SK-N-SH (cell line): ENCODE measurements at regions not wholly inside any gene's neighbourhood (a gene's known extent, or its start where the extent isn't known, plus 50 kb on each side); places are given as distances from the start of the nearest gene placed in this dataset.

ENCODE experiments used
- CTCF ChIA-PET: fragments of 300-600, 350-600 bp; formaldehyde crosslinking; extraction: SDS; loops from one replicate; lab custom pipeline; 2021; lab: Yijun Ruan, JAX
- POLR2A ChIA-PET: fragments of 350-600 bp; sonication (Branson Sonifier 250); formaldehyde crosslinking; extraction: SDS; loops from one replicate; lab custom pipeline; 2020; ENCODE audit warnings: antibody characterized with exemption, inconsistent platforms; lab: Yijun Ruan, JAX
- DNase-seq: peaks from one replicate; pipeline ENCODE4 v3.0.0; 2012
- H2AFZ ChIP-seq: fragments of 200-600 bp; sonication (generic); 2 replicates; pipeline ENCODE4 v1.8.1; 2016; ENCODE audit warnings: antibody characterized with exemption, mild to moderate bottlenecking, low read depth
- H3F3A ChIP-seq: fragments of 200-600 bp; sonication (generic); replicated peaks from 2 replicates; pipeline ENCODE3; 2016; ENCODE audit warnings: antibody characterized with exemption, mild to moderate bottlenecking; ENCODE audit not compliant: insufficient read depth
- H3K27ac ChIP-seq, 2 experiments: fragments of 200-500 bp in 1 of 2; fragments of 200-600 bp in 1 of 2; sonication (Bioruptor generic) in 1 of 2; sonication (generic), shearing (Covaris generic) in 1 of 2; 2 replicates each; pipeline versions ENCODE4 v1.5.1 to v1.6.1; 2014 to 2016; ENCODE audit warnings: low read depth in 2 of 2, inconsistent platforms in 1 of 2, low read length in 1 of 2, mild to moderate bottlenecking in 1 of 2, mixed read lengths in 1 of 2
- H3K27me3 ChIP-seq: fragments of 200-600 bp; sonication (generic), shearing (Covaris generic); 2 replicates; pipeline ENCODE4 v1.6.1; 2016; ENCODE audit warnings: mixed run types; ENCODE audit not compliant: insufficient read depth
- H3K36me3 ChIP-seq, 2 experiments: fragments of 200-500 bp in 1 of 2; fragments of 200-600 bp in 1 of 2; sonication (Bioruptor generic) in 1 of 2; sonication (generic) in 1 of 2; replicated peaks in 1 of 2; 2 replicates each; pipeline versions ENCODE3 to v1.5.1; 2014 to 2016; ENCODE audit warnings: low read length in 1 of 2, mild to moderate bottlenecking in 1 of 2; ENCODE audit not compliant: insufficient read depth in 2 of 2, control insufficient read depth in 1 of 2
- H3K4me1 ChIP-seq, 2 experiments: fragments of 200-500 bp in 1 of 2; fragments of 200-600 bp in 1 of 2; sonication (Bioruptor generic) in 1 of 2; sonication (generic), shearing (Covaris generic) in 1 of 2; 2 replicates each; pipeline versions ENCODE4 v1.5.1 to v1.6.1; 2014 to 2016; ENCODE audit warnings: low read depth in 1 of 2, low read length in 1 of 2, mixed run types in 1 of 2; ENCODE audit not compliant: insufficient read depth in 2 of 2, control insufficient read depth in 1 of 2
- H3K4me2 ChIP-seq: fragments of 200-600 bp; sonication (generic), shearing (Covaris generic); 2 replicates; pipeline ENCODE4 v1.6.1; 2017; ENCODE audit warnings: mixed run types
- H3K4me3 ChIP-seq, 2 experiments: fragments of 200-500 bp in 1 of 2; fragments of 200-600 bp in 1 of 2; sonication (Bioruptor generic) in 1 of 2; sonication (generic), shearing (Covaris generic) in 1 of 2; 2 replicates each; pipeline versions ENCODE4 v1.5.1 to v1.8.1; 2014 to 2016; ENCODE audit warnings: low read depth in 2 of 2, inconsistent platforms in 1 of 2, low read length in 1 of 2, mild to moderate bottlenecking in 1 of 2, mixed read lengths in 1 of 2, moderate library complexity in 1 of 2
- H3K79me2 ChIP-seq: fragments of 200-600 bp; sonication (generic); 2 replicates; pipeline ENCODE4 v1.8.1; 2017; ENCODE audit warnings: mild to moderate bottlenecking; ENCODE audit not compliant: insufficient read depth
- H3K9ac ChIP-seq: fragments of 200-600 bp; sonication (generic); 2 replicates; pipeline ENCODE4 v1.6.1; 2017; ENCODE audit warnings: mixed run types
- H3K9me2 ChIP-seq: fragments of 200-600 bp; sonication (generic); 2 replicates; pipeline ENCODE4 v1.6.1; 2017; ENCODE audit warnings: mixed run types
- H3K9me3 ChIP-seq: fragments of 200-600 bp; sonication (generic); 2 replicates; pipeline ENCODE4 v1.6.1; 2017; ENCODE audit warnings: mixed run types, mild to moderate bottlenecking, moderate library complexity
- H4K20me1 ChIP-seq: fragments of 200-600 bp; sonication (generic); 2 replicates; pipeline ENCODE4 v1.6.1; 2017; ENCODE audit warnings: mild to moderate bottlenecking, mixed run types; ENCODE audit not compliant: insufficient read depth
- CHD2 ChIP-seq: fragments of 150-350 bp; IDR thresholded peaks from 2 replicates; pipeline ENCODE4 v1.6.1; 2018; ENCODE audit warnings: low read length; ENCODE audit not compliant: partially characterized antibody
- ELF1 ChIP-seq: IDR thresholded peaks from 2 replicates; pipeline ENCODE4 v1.4.0; 2012
- EZH2phosphoT487 ChIP-seq: fragments of 200-600 bp; sonication (generic); IDR thresholded peaks from 2 replicates; pipeline ENCODE4 v1.6.1; 2017; ENCODE audit warnings: low read depth, mixed run types, mild to moderate bottlenecking, antibody characterized with exemption, moderate library complexity, borderline replicate concordance
- FOXJ3 ChIP-seq: sonication (generic); formaldehyde crosslinking; IDR thresholded peaks from 2 replicates; pipeline ENCODE4 v1.5.1; 2020; ENCODE audit warnings: mild to moderate bottlenecking, missing genetic modification reagents
- FOXM1 ChIP-seq: IDR thresholded peaks from 2 replicates; pipeline ENCODE4 v1.4.0; 2012; ENCODE audit warnings: low read depth, mild to moderate bottlenecking
- GABPA ChIP-seq: IDR thresholded peaks from 2 replicates; pipeline ENCODE4 v1.4.0; 2012; ENCODE audit warnings: low read depth, mild to moderate bottlenecking
- MEF2A ChIP-seq: IDR thresholded peaks from 2 replicates; pipeline ENCODE4 v1.4.0; 2012; ENCODE audit warnings: low read depth, borderline replicate concordance
- RAD21 ChIP-seq: IDR thresholded peaks from 2 replicates; pipeline ENCODE4 v1.6.1; 2012; ENCODE audit warnings: mild to moderate bottlenecking, low read length
- TAF1 ChIP-seq: IDR thresholded peaks from 2 replicates; pipeline ENCODE4 v1.6.1; 2012; ENCODE audit warnings: low read depth, mild to moderate bottlenecking, low read length, moderate library complexity, borderline replicate concordance
- TCF12 ChIP-seq: IDR thresholded peaks from 2 replicates; pipeline ENCODE4 v1.4.0; 2012
- YY1 ChIP-seq: IDR thresholded peaks from 2 replicates; pipeline ENCODE4 v1.4.0; 2012; ENCODE audit warnings: low read depth, mild to moderate bottlenecking
- WGBS: methylation state at CpG from one replicate; pipeline ENCODE4 v1.1.6; 2017; ENCODE audit warnings: low lambda C conversion rate; 5-methylcytosine and 5-hydroxymethylcytosine counted together
- TF ChIP-seq, protein P1 (sequence below): fragments of 200-600 bp; sonication (generic); IDR thresholded peaks from 2 replicates; pipeline ENCODE4 v1.6.1; 2017; ENCODE audit warnings: antibody characterized with exemption, mild to moderate bottlenecking, moderate library complexity
- TF ChIP-seq, protein P2 (sequence below): IDR thresholded peaks from 2 replicates; pipeline ENCODE4 v1.4.0; 2012; ENCODE audit warnings: low read depth, borderline replicate concordance
- TF ChIP-seq, protein P3 (sequence below): IDR thresholded peaks from 2 replicates; pipeline ENCODE4 v1.4.0; 2012; ENCODE audit warnings: low read depth, borderline replicate concordance
- TF ChIP-seq, protein P4 (sequence below): IDR thresholded peaks from 2 replicates; pipeline ENCODE4 v1.6.1; 2012; ENCODE audit warnings: mild to moderate bottlenecking, low read depth, low read length, moderate library complexity

DNA sequence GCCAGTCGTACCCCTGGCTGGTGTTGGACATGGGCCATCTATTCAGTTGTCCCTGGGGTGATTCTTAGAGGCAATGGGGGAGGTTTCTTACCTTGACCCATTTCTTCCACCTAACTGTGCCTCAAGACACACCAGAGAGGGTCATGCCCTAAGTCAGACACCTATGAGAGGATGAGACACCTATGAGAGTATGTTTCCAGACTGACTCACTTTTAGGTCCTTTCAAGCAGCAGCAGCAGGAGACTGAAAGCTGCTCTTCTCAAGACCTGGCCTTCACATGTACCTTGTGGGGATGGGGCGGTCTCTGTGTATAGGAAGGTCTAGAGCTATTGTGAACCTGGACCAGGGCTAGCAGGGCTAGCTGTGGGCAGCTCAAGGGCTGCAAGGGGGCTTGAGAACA, 130.1 kb downstream of the TENT4A start:
- no peak for DNase-seq
- POLR2A ChIA-PET: no interaction called here
- H3K9ac ChIP-seq: no peak overlapping the region
- H3K9me3 ChIP-seq: no peaks in the 10 kb centered on the region
- no peaks in the 10 kb centered on the region for H3K9me2 ChIP-seq
- no peaks in the 10 kb centered on the region for H3K79me2 ChIP-seq
- no peak overlapping the region for H2AFZ ChIP-seq
- no peaks in the 10 kb centered on the region for H3K4me1 ChIP-seq
- H3K27me3 ChIP-seq: 0 out of 2 replicates have a peak, but pooled peaks cover 8% of the 10 kb centered on the region
- no peaks in the 10 kb centered on the region for H4K20me1 ChIP-seq
- no peaks in the 10 kb centered on the region for H3F3A ChIP-seq
- H3K27ac ChIP-seq: no peak overlapping the region
- 0% methylated on average over 2 of the region's 2 CpGs for WGBS
- CTCF ChIA-PET: interaction anchor here (1.1 kb wide), 1 partner anchor 9 kb away, joined by 3 read pairs; no protein-coding TSS in a partner anchor
- TF ChIP-seq YY1: no peak
- no peak for TF ChIP-seq GABPA
- TF ChIP-seq ELF1: no peak
- TF ChIP-seq CHD2: no peak
- TF ChIP-seq MEF2A: no peak
- TF ChIP-seq FOXJ3: no peak
- TF ChIP-seq, protein P1, sequence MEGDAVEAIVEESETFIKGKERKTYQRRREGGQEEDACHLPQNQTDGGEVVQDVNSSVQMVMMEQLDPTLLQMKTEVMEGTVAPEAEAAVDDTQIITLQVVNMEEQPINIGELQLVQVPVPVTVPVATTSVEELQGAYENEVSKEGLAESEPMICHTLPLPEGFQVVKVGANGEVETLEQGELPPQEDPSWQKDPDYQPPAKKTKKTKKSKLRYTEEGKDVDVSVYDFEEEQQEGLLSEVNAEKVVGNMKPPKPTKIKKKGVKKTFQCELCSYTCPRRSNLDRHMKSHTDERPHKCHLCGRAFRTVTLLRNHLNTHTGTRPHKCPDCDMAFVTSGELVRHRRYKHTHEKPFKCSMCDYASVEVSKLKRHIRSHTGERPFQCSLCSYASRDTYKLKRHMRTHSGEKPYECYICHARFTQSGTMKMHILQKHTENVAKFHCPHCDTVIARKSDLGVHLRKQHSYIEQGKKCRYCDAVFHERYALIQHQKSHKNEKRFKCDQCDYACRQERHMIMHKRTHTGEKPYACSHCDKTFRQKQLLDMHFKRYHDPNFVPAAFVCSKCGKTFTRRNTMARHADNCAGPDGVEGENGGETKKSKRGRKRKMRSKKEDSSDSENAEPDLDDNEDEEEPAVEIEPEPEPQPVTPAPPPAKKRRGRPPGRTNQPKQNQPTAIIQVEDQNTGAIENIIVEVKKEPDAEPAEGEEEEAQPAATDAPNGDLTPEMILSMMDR: no peak
- TF ChIP-seq, protein P2, sequence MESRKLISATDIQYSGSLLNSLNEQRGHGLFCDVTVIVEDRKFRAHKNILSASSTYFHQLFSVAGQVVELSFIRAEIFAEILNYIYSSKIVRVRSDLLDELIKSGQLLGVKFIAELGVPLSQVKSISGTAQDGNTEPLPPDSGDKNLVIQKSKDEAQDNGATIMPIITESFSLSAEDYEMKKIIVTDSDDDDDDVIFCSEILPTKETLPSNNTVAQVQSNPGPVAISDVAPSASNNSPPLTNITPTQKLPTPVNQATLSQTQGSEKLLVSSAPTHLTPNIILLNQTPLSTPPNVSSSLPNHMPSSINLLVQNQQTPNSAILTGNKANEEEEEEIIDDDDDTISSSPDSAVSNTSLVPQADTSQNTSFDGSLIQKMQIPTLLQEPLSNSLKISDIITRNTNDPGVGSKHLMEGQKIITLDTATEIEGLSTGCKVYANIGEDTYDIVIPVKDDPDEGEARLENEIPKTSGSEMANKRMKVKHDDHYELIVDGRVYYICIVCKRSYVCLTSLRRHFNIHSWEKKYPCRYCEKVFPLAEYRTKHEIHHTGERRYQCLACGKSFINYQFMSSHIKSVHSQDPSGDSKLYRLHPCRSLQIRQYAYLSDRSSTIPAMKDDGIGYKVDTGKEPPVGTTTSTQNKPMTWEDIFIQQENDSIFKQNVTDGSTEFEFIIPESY: no peak
- TF ChIP-seq, protein P3, sequence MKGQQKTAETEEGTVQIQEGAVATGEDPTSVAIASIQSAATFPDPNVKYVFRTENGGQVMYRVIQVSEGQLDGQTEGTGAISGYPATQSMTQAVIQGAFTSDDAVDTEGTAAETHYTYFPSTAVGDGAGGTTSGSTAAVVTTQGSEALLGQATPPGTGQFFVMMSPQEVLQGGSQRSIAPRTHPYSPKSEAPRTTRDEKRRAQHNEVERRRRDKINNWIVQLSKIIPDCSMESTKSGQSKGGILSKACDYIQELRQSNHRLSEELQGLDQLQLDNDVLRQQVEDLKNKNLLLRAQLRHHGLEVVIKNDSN: no peak
- no peak for TF ChIP-seq TAF1
- TF ChIP-seq, protein P4, sequence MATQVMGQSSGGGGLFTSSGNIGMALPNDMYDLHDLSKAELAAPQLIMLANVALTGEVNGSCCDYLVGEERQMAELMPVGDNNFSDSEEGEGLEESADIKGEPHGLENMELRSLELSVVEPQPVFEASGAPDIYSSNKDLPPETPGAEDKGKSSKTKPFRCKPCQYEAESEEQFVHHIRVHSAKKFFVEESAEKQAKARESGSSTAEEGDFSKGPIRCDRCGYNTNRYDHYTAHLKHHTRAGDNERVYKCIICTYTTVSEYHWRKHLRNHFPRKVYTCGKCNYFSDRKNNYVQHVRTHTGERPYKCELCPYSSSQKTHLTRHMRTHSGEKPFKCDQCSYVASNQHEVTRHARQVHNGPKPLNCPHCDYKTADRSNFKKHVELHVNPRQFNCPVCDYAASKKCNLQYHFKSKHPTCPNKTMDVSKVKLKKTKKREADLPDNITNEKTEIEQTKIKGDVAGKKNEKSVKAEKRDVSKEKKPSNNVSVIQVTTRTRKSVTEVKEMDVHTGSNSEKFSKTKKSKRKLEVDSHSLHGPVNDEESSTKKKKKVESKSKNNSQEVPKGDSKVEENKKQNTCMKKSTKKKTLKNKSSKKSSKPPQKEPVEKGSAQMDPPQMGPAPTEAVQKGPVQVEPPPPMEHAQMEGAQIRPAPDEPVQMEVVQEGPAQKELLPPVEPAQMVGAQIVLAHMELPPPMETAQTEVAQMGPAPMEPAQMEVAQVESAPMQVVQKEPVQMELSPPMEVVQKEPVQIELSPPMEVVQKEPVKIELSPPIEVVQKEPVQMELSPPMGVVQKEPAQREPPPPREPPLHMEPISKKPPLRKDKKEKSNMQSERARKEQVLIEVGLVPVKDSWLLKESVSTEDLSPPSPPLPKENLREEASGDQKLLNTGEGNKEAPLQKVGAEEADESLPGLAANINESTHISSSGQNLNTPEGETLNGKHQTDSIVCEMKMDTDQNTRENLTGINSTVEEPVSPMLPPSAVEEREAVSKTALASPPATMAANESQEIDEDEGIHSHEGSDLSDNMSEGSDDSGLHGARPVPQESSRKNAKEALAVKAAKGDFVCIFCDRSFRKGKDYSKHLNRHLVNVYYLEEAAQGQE: no peak
- TF ChIP-seq TCF12: no peak
- no peak for TF ChIP-seq EZH2phosphoT487
- TF ChIP-seq FOXM1: no peak
- no peak for TF ChIP-seq RAD21
- no peak overlapping the region for H3K4me2 ChIP-seq
- no peak overlapping the region for H3K4me3 ChIP-seq
- no peaks in the 10 kb centered on the region for H3K36me3 ChIP-seq
